H9 (cell line): ENCODE measurements at regions not wholly inside any gene's neighbourhood (a gene's known extent, or its start where the extent isn't known, plus 50 kb on each side); places are given as distances from the start of the nearest gene placed in this dataset.

ENCODE experiments used
- DNase-seq: peaks from one replicate; pipeline ENCODE4 v3.0.0-alpha.2; 2017
- H2AFZ ChIP-seq: one replicate; pipeline ENCODE4 v1.6.1; 2013; ENCODE audit warnings: mild to moderate bottlenecking, low read length, control low read depth, moderate library complexity
- H2AK5ac ChIP-seq: 2 replicates; pipeline ENCODE4 v1.6.1; 2013; ENCODE audit warnings: low read length, control low read depth, mixed read lengths; ENCODE audit not compliant: insufficient read length
- H2BK120ac ChIP-seq: one replicate; pipeline ENCODE4 v1.6.1; 2013; ENCODE audit warnings: low read depth, mild to moderate bottlenecking, low read length, control low read depth, inconsistent platforms; ENCODE audit not compliant: poor library complexity, severe bottlenecking
- H2BK12ac ChIP-seq: 2 replicates; pipeline ENCODE4 v1.6.1; 2013; ENCODE audit warnings: low read length, control low read depth, mixed read lengths, low read depth; ENCODE audit not compliant: insufficient read length
- H2BK15ac ChIP-seq: 2 replicates; pipeline ENCODE4 v1.6.1; 2013; ENCODE audit warnings: low read depth, low read length, control low read depth
- H2BK20ac ChIP-seq: one replicate; pipeline ENCODE4 v1.6.1; 2013; ENCODE audit warnings: low read depth, mild to moderate bottlenecking, low read length, control low read depth, inconsistent platforms; ENCODE audit not compliant: poor library complexity, severe bottlenecking
- H2BK5ac ChIP-seq: 2 replicates; pipeline ENCODE4 v1.6.1; 2013; ENCODE audit warnings: low read length, control low read depth, mixed read lengths; ENCODE audit not compliant: insufficient read length
- H3K14ac ChIP-seq: 2 replicates; pipeline ENCODE4 v1.6.1; 2013; ENCODE audit warnings: low read length, control low read depth; ENCODE audit not compliant: insufficient read depth
- H3K18ac ChIP-seq: 2 replicates; pipeline ENCODE4 v1.6.1; 2013; ENCODE audit warnings: low read depth, mild to moderate bottlenecking, mixed read lengths, low read length, control low read depth; ENCODE audit not compliant: insufficient read length
- H3K23ac ChIP-seq: 2 replicates; pipeline ENCODE4 v1.6.1; 2013; ENCODE audit warnings: low read length, control low read depth, mixed read lengths, low read depth; ENCODE audit not compliant: insufficient read length
- H3K23me2 ChIP-seq: 2 replicates; pipeline ENCODE4 v1.6.1; 2013; ENCODE audit warnings: low read depth, mild to moderate bottlenecking, mixed read lengths, low read length, control low read depth; ENCODE audit not compliant: insufficient read length, poor library complexity, severe bottlenecking
- H3K27ac ChIP-seq: 2 replicates; pipeline ENCODE4 v1.5.1; 2013; ENCODE audit warnings: low read length, control low read depth, mixed read lengths, low read depth; ENCODE audit not compliant: insufficient read length
- H3K27me3 ChIP-seq: 2 replicates; pipeline ENCODE4 v1.6.1; 2013; ENCODE audit warnings: low read length, control low read depth, inconsistent platforms; ENCODE audit not compliant: insufficient read depth
- H3K4ac ChIP-seq: 2 replicates; pipeline ENCODE4 v1.6.1; 2013; ENCODE audit warnings: low read depth, mild to moderate bottlenecking, control low read depth, inconsistent platforms, low read length, moderate library complexity
- H3K4me1 ChIP-seq: 2 replicates; pipeline ENCODE4 v1.6.1; 2013; ENCODE audit warnings: low read length, control low read depth, inconsistent platforms; ENCODE audit not compliant: insufficient read depth
- H3K4me2 ChIP-seq: 2 replicates; pipeline ENCODE4 v1.6.1; 2013; ENCODE audit warnings: low read length, control low read depth, mixed read lengths; ENCODE audit not compliant: insufficient read length, insufficient read depth
- H3K56ac ChIP-seq: 2 replicates; pipeline ENCODE4 v1.6.1; 2013; ENCODE audit warnings: low read depth, mild to moderate bottlenecking, mixed read lengths, low read length, control low read depth; ENCODE audit not compliant: insufficient read length
- H3K79me1 ChIP-seq: 2 replicates; pipeline ENCODE4 v1.6.1; 2013; ENCODE audit warnings: low read depth, mild to moderate bottlenecking, moderate library complexity, low read length, control low read depth, inconsistent platforms; ENCODE audit not compliant: insufficient read depth, poor library complexity, severe bottlenecking
- H3K79me2 ChIP-seq: 2 replicates; pipeline ENCODE4 v1.6.1; 2013; ENCODE audit warnings: low read length, control low read depth, inconsistent platforms; ENCODE audit not compliant: insufficient read depth
- H3K9ac ChIP-seq: 2 replicates; pipeline ENCODE4 v1.6.1; 2013; ENCODE audit warnings: low read length, control low read depth, mixed read lengths; ENCODE audit not compliant: insufficient read length; ENCODE audit errors: extremely low read depth
- H3K9me3 ChIP-seq: one replicate; pipeline ENCODE4 v1.6.1; 2013; ENCODE audit warnings: low read depth, low read length, inconsistent platforms; ENCODE audit not compliant: control insufficient read depth
- H3T11ph ChIP-seq: one replicate; pipeline ENCODE4 v1.6.1; 2013; ENCODE audit warnings: mild to moderate bottlenecking, low read length, control low read depth, inconsistent platforms
- H4K20me1 ChIP-seq: one replicate; pipeline ENCODE4 v1.6.1; 2013; ENCODE audit not compliant: control insufficient read depth, insufficient read length, insufficient read depth
- H4K5ac ChIP-seq: 2 replicates; pipeline ENCODE4 v1.6.1; 2013; ENCODE audit warnings: low read depth, mild to moderate bottlenecking, mixed read lengths, low read length, control low read depth; ENCODE audit not compliant: insufficient read length
- H4K8ac ChIP-seq: replicated peaks from 2 replicates; pipeline ENCODE4 v1.6.1; 2013; ENCODE audit warnings: low read length, control low read depth, mixed read lengths, low read depth; ENCODE audit not compliant: insufficient read length
- H4K91ac ChIP-seq: 2 replicates; pipeline ENCODE4 v1.6.1; 2013; ENCODE audit warnings: low read depth, mild to moderate bottlenecking, moderate library complexity, mixed read lengths, low read length, control low read depth; ENCODE audit not compliant: insufficient read length
- H3K27ac Mint-ChIP-seq, 3 experiments: 2 replicates in 2 of 3; 3 replicates in 1 of 3; pipeline ENCODE4 v1.8.0; 2020 to 2021; ENCODE audit warnings: mixed read lengths in 3 of 3, mild to moderate bottlenecking in 1 of 3, moderate library complexity in 1 of 3
- H3K27me3 Mint-ChIP-seq: 2 replicates; pipeline ENCODE4 v1.8.0; 2021; ENCODE audit warnings: low read depth, mild to moderate bottlenecking, moderate library complexity, mixed read lengths
- H3K36me3 Mint-ChIP-seq, 3 experiments: 2 replicates in 2 of 3; 3 replicates in 1 of 3; pipeline ENCODE4 v1.8.0; 2020 to 2021; ENCODE audit warnings: low read depth in 3 of 3, mixed read lengths in 3 of 3; ENCODE audit not compliant: insufficient read depth in 1 of 3
- H3K4me1 Mint-ChIP-seq, 2 experiments: 2 replicates each; pipeline ENCODE4 v1.8.0; 2020; ENCODE audit warnings: mixed read lengths in 2 of 2
- H3K4me3 Mint-ChIP-seq, 2 experiments: 2 replicates in 1 of 2; 3 replicates in 1 of 2; pipeline ENCODE4 v1.8.0; 2020 to 2021; ENCODE audit warnings: mild to moderate bottlenecking in 2 of 2, mixed read lengths in 2 of 2, moderate library complexity in 1 of 2
- H3K9me3 Mint-ChIP-seq, 2 experiments: 2 replicates in 1 of 2; 3 replicates in 1 of 2; pipeline ENCODE4 v1.8.0; 2020; ENCODE audit warnings: mild to moderate bottlenecking in 2 of 2, mixed read lengths in 2 of 2, moderate library complexity in 1 of 2
- WGBS: extraction: QIAGEN DNeasy Blood & Tissue Kit; methylation state at CpG from one replicate; pipeline ENCODE4 v1.1.7; 2013; ENCODE audit warnings: missing lambda C conversion rate, low lambda C conversion rate, mixed read lengths; ENCODE audit not compliant: insufficient read length; ENCODE audit errors: extremely low coverage; 5-methylcytosine and 5-hydroxymethylcytosine counted together
- TF ChIP-seq, protein P1 (sequence below): fragments of 200-600 bp; sonication (generic); conservative IDR thresholded peaks from 3 replicates; pipeline ENCODE4 v1.8.0; 2021; ENCODE audit warnings: antibody characterized with exemption, mild to moderate bottlenecking

DNA sequence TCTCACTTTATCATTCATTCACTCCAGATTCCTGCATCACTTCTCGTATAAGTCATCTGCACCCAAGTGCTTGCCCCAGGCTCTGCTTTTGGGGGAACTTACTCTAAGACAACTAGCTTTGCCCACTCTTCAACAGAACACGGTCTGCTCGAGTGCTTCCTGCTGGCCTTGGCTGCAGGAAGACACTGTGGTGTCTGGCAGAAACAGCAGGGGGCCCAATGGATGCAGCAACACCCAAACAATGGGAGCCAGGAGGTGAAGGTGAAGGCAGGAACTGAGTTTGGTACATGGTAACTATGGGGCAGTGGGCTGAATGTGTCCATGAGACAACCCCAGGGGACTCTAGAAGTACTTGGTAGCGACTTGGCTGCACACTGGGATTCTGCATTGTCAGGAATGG, 344.0 kb downstream of the REEP3 start:
- H2BK15ac ChIP-seq, result no peak overlapping the region
- no CpG with 5 or more reads among the region's 4 CpGs for WGBS
- no peak overlapping the region for H3K4me2 ChIP-seq

More for the DNA sequence above, 344.0 kb downstream of the REEP3 start:
- no peak overlapping the region for H4K5ac ChIP-seq
- no peak overlapping the region for H4K8ac ChIP-seq
- no peak overlapping the region for H3K27ac ChIP-seq
- no peak overlapping the region for H3K56ac ChIP-seq
- H3K79me1 ChIP-seq, result no peaks in the 10 kb centered on the region
- H3T11ph ChIP-seq, result no peak overlapping the region
- H2AFZ ChIP-seq, result no peak overlapping the region
- no peak overlapping the region for H2BK5ac ChIP-seq
- H2BK120ac ChIP-seq, result no peak overlapping the region
- no peaks in the 10 kb centered on the region for H4K20me1 ChIP-seq
- TF ChIP-seq, protein P1, sequence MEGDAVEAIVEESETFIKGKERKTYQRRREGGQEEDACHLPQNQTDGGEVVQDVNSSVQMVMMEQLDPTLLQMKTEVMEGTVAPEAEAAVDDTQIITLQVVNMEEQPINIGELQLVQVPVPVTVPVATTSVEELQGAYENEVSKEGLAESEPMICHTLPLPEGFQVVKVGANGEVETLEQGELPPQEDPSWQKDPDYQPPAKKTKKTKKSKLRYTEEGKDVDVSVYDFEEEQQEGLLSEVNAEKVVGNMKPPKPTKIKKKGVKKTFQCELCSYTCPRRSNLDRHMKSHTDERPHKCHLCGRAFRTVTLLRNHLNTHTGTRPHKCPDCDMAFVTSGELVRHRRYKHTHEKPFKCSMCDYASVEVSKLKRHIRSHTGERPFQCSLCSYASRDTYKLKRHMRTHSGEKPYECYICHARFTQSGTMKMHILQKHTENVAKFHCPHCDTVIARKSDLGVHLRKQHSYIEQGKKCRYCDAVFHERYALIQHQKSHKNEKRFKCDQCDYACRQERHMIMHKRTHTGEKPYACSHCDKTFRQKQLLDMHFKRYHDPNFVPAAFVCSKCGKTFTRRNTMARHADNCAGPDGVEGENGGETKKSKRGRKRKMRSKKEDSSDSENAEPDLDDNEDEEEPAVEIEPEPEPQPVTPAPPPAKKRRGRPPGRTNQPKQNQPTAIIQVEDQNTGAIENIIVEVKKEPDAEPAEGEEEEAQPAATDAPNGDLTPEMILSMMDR, result no peak
- H3K23me2 ChIP-seq, result no peaks in the 10 kb centered on the region
- Mint-ChIP-seq H3K4me1 (peaks cover 14 to 16% of the 10 kb centered on the region in 2 experiments), H3K27ac (no peak overlapping the region), H3K27me3 (peaks cover 9% of the 10 kb centered on the region), H3K36me3 (no peaks in the 10 kb centered on the region), H3K9me3 (no peaks in the 10 kb centered on the region), H3K4me3 (no peak overlapping the region)
- H3K9ac ChIP-seq, result no peak overlapping the region
- no peaks in the 10 kb centered on the region for H3K79me2 ChIP-seq
- no peak overlapping the region for H4K91ac ChIP-seq
- H2BK12ac ChIP-seq, result no peak overlapping the region
- H3K14ac ChIP-seq, result no peak overlapping the region
- H2BK20ac ChIP-seq, result no peak overlapping the region
- H3K18ac ChIP-seq, result no peak overlapping the region
- no peaks in the 10 kb centered on the region for H3K4me1 ChIP-seq
- no peaks in the 10 kb centered on the region for H3K27me3 ChIP-seq
- H2AK5ac ChIP-seq, result no peak overlapping the region
- no peak for DNase-seq
- H3K23ac ChIP-seq, result no peak overlapping the region
- H3K4ac ChIP-seq, result no peak overlapping the region
- no peaks in the 10 kb centered on the region for H3K9me3 ChIP-seq
